ENCODE measurements at regions not wholly inside any gene's neighbourhood (a gene's known extent, or its start where the extent isn't known, plus 50 kb on each side); places are given as distances from the start of the nearest gene placed in this dataset.
"Not testable (repeated sequence)": the region's sequence is repeated elsewhere in the genome, so short reads cannot be mapped to it uniquely, and the experiment has no call there.

DNA sequence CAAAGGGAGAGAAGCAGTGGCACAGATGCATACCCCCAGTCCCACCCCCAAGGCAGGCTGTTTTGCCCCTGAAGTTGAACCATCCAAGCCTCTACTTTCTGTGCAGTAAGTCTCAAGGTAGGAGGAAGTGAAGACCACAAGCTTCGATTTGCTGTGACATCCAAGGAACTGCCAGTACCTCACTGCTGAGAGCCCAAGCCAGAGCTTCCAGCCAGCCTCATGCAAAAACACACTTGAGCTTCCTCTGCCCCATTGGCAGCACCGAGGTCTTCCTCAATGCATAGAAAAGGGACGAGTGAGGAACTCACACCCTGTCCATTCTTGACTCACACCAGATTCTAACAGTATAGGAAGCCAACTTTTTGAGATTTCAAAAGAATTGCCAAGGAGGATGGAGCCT lies 311.7 kb downstream of the BCL2L11 start:
- DNase-seq: not testable (repeated sequence)

GRCh38 chr2:111432916-111433499 lies 312.3 kb downstream of the BCL2L11 start:
- not testable (repeated sequence) for DNase-seq

DNA sequence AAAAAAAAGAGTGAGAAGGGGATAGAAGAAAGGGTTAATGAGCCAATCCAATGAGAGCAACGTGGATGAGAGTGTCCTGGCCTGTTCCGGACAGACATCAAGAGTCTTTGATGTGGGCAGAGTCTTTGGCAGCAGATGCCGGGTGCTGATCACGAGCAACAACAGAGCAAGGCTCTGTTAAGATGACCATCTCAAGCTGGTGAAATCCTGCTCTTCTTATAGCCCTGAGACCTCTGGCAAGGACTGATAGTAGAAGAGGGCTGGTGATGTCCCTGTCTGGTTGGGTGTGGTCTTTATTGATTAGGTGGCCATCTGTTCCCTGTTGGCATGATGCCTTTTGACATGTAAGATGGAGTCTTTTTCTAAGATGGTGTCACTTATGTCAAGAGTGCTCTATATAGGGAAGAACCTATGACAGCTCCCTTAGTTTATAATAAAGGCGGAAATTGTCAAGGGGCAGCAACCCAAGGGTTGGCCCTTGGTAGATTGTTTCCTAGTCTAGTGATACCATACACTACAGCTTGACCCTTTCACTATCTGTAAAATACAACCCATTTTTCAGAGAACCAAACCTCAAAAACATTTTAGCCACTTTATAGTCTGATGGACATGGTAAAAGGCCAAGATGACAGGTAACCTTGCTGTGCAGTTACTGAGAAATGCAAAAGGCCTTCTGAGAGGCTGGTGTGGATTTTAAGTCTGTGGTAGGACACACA lies 313.3 kb downstream of the BCL2L11 start:
- not testable (repeated sequence) for DNase-seq

GRCh38 chr2:111434608-111434939 lies 313.9 kb downstream of the BCL2L11 start:
- not testable (repeated sequence) for DNase-seq

- DNase-seq: not testable (repeated sequence)
Measured at GRCh38 chr2:111435553-111436310, 315.0 kb downstream of the BCL2L11 start.

- DNase-seq: not testable (repeated sequence)
Measured at GRCh38 chr2:111436411-111436810, 315.7 kb downstream of the BCL2L11 start.

GRCh38 chr2:111437288-111437990 lies 316.7 kb downstream of the BCL2L11 start:
- DNase-seq: not testable (repeated sequence)

DNA sequence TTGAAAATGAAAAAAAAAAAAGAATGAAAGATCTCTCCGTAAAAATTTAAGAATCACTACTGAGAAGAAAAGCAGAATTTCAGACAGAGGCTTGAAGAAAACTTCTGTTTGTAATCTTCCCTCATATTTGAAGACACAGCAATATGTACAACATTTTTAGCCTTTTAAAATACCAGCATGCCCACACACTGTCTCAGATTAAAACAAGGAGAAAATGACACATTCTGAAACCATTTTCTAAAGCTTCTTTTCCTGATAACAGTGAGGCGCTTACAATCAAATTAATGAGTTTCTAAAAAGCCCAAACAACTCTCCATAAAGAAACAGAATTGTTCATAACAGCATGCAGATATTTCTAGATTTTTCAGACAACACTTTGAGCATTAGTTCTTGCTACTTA lies 317.4 kb downstream of the BCL2L11 start:
- not testable (repeated sequence) for DNase-seq

- not testable (repeated sequence) for DNase-seq
Measured at GRCh38 chr2:111439237-111439636, 318.5 kb downstream of the BCL2L11 start.

- DNase-seq: not testable (repeated sequence)
Measured at GRCh38 chr2:111441614-111442013, 320.9 kb downstream of the BCL2L11 start.

GRCh38 chr2:111442767-111443454 lies 322.2 kb downstream of the BCL2L11 start:
- DNase-seq: not testable (repeated sequence)

DNA sequence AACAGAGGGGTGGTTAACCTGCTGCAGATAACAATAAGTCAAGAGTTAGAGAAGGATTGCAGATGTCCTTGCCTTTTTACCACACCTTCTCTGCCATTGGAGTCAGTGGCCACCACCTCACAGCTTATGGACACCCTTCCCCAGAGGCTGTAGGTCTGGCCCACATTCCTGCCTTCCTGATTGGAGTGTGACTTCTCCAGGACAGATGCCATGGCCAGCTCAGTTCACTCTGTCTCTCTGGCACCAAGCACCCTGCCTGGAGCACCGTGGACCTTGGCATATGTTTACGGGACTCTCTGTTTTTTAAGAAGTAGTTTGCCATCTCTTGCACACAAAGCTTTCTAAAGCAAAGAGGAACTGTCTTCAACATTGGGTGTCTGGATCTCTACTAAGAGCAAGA lies 323.8 kb downstream of the BCL2L11 start:
- DNase-seq: not testable (repeated sequence)

- DNase-seq: not testable (repeated sequence)
Measured at GRCh38 chr2:111445191-111445929, 324.6 kb downstream of the BCL2L11 start.

GRCh38 chr2:111445941-111446340 lies 325.2 kb downstream of the BCL2L11 start:
- DNase-seq: not testable (repeated sequence)

- DNase-seq: not testable (repeated sequence)
Measured at GRCh38 chr2:111447482-111447881, 326.8 kb downstream of the BCL2L11 start.

GRCh38 chr2:111448796-111449195 lies 328.1 kb downstream of the BCL2L11 start:
- not testable (repeated sequence) for DNase-seq

DNA sequence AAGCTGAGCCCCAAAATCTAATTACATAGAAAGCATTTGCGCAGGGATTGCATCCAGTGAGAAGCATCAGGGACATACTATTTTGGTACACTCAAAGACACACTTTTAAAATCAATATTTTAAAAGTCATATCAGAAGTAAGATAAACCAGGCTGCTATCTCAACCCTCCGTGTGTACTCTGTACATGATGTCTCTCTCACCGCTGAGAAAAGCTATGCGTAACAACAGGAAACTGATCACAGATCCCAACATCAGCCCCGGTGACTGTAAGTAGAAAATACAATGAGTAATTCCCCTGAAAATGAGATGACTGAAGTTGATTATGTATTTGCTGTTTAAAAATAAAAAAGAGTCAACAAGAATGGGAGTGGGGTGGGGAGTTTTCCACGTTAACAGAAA lies 329.8 kb downstream of the BCL2L11 start:
- DNase-seq: not testable (repeated sequence)

DNA sequence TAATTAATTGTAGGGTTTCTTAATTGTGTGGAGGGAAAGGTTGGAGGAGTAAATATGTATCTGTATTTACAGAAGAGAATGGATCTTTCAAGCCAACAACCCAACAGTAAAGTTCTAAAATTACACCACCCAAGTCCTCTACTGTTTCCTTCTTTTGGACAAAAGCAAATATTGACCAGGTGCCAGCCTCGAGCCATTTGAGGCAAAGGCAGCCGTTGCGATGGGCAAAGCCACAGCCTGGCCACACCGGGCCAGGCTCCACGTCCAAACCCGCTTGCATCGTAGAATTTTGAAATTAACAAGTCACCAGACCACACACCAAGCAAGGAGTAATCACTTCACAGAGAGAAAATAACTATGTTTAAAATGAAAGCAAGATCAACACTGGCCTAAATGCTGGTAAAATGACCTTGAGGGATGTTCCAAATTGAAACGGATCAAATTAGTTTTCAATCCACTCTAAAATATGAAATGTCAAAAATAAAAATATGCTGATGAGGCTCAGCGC lies 331.0 kb downstream of the BCL2L11 start:
- not testable (repeated sequence) for DNase-seq

- DNase-seq: not testable (repeated sequence)
Measured at GRCh38 chr2:111452208-111452607, 331.5 kb downstream of the BCL2L11 start.

- not testable (repeated sequence) for DNase-seq
Measured at GRCh38 chr2:111453308-111453707, 332.6 kb downstream of the BCL2L11 start.

- DNase-seq: not testable (repeated sequence)
Measured at GRCh38 chr2:111453816-111454215, 333.1 kb downstream of the BCL2L11 start.
